NCI-H82 (cell line): ENCODE measurements at regions not wholly inside any gene's neighbourhood (a gene's known extent, or its start where the extent isn't known, plus 50 kb on each side); places are given as distances from the start of the nearest gene placed in this dataset.

Source experiments
- DNase-seq: peaks from one replicate; lab custom pipeline; 2025; lab: John Stamatoyannopoulos, UW

DNA sequence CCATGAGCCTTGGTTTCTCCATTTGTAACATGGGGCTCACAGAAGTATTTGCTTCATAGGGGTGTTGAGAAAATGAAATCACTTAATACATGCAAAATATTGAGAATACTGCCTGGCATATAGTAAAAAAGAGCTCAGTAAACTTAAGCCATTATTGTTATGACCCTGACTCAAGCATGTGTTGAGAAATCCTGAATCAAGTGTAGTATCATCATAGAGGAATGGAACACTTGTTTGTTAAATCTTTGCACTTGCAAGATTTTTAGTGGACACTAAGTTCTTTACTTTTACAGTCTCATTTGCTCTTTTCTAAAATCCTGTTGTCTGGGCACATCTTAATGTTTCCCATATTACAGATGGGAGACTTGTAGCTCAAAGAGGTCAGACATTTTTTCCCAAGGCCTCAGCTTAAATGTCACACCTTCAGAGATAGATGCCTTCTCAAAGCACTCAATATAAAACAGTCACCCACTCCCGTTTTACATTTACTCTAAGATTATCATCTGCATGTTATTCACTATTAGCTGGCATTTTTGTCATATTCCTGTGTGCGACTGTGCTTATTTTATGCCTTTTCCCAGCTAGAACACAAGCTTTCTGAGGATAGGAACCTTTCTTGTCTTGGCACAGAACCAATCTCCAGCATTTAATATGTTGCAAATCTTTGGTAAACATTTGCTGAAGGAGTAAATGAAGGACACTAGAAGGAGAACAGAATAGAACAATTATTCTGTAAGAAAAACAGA is 250.0 kb upstream of the TNC start:
- no peak for DNase-seq

DNA sequence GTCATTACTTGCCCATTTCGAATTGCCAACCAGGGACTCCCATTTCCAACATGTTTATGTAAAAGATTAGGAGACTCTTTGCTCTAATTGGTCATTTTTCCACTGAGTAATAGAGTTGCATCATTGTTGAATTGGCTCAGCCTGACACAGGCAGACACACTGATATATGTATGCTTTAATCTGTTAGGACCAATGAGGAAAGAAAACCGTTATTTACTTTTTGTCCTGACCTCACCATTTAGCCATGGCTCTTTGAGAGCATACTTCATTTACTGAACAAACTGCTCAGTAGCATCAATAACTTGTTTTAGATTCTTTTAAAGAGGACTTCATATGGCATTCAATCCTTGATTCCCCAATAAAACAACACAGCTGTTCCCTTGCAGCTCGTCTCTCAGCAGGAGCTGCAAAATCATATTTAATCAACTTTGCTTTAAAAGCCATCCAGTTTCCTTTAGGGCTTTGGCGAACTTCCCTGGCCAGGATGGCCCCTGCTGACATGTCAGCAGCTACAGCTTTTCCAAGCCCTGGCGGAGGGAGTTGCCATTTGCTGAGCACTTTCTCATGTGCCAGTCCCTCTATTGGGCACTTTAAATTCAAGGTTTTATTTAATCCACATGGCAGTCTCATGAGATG is 251.5 kb upstream of the TNC start:
- no peak for DNase-seq

DNA sequence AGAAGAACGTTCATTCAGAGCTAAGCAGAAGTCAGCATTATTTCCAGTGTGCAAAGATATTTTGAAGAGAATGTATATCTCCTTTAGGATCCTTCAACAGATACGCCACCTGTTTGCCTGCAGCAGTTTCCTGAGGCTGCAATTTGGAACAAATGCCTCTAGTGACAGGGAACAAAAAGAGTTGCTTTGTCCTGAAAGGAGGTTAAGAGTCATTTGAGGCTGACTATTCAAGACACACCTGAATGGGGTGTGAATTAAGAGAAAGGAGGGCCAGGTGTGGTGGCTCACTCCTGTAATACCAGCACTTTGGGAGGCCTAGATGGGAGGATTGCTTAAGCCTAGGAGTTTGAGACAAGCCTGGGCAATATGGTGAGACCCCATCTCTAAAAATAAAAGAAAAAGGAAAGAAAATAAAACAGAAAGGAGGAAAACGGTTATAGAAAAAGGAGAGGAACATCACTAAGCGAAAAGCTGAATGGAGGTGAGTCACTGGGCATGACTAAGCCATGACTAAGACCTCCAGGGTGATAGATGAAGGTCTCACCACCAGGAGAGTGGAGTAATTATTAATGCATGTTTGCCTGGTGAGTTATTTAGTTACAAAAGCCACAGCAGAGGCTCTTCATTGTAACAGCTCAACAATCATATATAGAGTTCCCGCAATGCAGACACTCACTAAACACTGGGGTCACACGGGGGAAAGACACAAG is 255.2 kb upstream of the TNC start:
- no peak for DNase-seq

DNA sequence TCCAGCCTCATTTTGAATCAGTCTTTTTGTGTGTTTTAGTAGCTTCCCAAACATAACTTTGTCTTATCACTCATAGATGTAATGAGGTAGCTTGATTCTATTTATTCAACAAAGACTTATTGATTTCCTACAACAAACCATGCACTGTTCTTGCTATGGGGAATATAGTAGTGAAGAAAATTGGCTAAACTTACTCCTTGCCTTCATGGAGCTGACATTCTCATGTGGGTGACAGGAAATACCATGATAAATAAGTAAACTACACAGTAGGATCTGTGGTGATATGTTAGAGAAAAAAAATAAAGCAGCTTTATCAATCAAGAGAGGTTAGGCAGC is 255.7 kb upstream of the TNC start:
- DNase-seq = no peak

DNA sequence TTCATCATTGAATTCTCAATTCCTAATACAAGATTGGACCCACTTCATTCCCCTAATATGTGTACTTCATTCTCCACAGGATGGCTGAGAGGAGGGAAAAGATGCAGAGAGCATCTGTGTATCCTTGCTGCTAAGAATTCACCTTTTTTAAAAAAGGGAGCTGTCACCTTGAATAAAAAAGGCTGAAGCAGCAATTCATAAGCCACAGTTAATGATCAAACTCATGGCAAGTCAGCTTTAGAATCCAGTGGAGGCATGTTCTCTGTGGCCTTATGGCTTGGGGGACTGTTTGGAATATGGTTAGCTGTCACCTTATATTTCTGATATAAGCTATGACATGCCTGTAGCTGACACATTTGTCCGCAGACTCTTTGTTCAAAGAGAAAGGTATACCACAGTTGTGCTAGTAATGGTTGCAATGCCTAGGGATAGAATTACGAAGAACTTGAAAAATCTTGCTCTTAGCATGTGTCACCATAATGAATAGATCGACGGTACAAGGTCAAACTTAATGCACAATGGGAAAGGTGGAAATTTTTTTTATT is 256.8 kb upstream of the TNC start:
- DNase-seq = no peak

DNA sequence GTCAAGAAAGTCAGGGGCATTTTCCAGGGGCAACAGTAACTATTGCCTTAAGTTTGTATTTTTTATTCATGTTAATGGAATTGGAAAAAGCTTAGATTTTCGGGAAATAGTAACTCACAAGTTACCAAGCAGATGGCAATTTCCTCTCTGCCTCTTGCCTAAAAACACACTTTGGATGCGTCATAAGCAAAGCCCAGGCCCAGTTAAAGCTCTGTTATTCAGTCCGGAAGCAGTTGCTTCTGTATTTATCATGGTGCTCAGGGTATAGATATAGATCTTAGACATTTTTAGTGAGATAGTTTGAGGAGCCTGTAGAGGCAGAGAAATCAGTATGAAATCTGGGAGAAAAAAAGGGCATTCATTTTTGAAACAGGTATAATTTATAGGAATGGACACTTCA is 260.3 kb upstream of the TNC start:
- DNase-seq = no peak

DNA sequence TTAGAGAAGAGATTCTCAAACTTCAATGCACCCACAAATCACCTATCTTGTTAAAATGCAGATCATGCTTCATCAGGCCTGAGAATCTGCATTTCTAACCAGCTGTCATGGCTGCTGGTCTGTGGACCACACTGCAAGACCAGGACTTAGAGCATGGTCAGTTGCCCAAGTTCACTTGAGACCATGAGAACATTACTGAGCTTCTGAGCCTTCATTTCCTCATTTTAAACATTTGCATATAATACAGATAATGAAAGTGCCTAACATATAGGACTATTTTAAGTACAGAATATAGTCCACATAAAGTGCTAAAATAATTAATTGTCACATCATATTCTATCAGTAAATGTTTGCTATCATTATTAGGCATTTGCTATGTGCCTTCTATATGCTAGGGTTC is 260.8 kb upstream of the TNC start:
- DNase-seq = no peak

DNA sequence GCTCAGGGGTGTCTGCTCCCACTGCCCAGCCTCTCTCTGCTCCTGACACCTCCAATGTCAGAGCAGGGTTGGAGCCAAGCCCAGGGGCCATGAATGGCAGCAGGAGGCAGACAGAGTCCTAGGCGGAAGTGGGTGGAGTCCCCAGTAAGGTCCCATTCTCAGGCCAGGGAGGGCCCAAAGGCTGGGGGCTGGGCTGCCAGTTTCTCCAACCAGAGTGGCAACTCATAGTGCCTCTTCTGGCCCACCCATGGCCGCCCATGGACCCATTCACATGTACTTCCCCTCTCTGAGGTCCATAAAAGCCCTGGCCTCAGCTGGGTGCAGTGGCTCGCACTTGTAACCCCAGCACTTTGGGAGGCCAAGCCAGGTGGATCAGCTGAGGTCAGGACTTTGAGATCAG is 261.8 kb upstream of the TNC start:
- no peak for DNase-seq

DNA sequence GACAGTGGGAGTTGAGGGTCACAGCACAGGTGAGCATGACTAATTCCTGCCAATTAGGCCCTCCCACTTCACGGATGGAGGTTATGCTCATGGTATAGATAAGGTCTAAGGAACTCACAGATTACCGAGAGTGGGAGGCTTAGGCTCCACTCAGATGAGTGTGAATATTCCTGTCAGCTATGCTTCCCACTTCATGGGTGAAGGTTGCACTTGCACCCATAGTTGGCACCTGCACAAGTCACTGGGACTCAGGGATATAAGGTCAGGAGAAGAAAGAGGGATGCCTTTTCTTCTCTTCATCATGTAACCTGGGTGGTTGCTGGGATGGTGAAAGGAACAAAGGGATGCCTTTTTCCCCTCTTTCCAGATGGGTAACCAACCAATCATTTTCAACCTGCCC is 264.9 kb upstream of the TNC start:
- no peak for DNase-seq

DNA sequence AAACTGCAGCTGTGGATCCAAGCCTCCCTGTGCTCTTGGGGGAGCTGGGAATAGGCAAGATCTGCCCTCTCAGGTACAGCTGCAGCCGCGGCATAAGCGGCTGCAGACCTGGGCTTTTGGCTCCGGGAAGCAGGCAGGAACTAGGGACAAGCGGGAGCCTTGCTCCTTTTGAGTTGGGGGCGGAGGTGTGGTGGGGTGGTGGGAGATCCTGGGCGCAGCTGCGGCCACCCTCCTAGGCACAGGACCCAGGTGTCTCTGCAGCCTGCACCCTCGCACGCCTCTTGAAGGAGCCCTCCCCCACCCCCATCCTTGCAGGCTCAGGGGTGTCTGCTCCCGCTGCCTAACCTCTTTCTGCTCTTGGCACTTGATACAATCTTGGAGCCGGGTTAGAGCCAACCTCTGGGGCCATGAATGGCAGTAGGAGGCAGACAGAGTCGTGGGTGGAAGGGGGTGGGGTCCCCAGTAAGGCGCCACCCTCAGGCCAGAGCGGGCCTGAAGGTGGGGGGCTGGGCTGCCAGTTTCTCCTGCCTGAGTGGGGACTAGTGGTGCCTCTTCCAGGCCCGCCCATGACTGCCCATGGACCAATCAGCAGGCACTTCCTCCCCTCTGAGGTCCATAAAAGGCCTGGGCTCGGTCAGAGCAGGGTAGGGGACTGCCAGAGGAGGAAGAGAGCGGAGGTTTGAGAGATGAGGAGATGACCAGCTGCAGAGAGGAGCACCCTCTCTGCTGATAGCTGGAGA is 267.6 kb upstream of the TNC start:
- no peak for DNase-seq

DNA sequence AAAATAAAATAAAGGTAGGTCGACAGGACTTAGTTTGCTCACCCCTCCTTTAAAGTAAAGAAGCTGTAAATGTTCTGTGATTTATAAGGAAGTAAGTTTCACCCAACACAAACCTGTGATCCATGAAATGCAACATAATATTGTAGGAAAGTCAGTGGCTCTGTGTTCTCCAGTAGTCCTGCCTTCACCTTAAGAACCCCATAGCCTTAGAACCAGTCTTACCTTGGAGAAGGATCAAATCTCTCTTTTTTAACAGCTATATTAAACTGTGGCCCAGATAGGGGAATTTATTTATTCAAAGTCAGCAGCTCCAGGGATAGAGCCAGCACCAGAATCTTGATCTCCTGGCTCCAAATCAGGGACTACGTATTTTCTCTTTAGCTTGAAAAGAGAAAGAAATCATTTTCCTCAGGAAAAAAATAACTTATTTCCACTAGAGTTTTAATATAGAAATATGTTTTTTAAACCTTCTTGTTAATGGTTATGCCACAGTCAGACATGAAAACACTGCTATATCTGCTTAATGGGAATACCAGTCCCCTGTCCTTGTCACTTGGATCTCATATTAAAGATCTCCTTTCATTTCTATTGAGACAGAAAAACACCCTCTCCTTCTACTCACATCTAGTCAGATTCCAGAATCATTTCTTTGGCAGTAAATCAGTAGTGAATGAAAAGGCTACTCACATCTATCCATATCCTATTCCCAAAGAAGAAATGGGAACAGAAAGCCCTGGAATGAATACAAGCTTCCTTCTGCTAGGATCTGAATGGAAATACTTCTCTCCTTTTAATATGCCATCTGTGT is 269.2 kb upstream of the TNC start:
- no peak for DNase-seq

DNA sequence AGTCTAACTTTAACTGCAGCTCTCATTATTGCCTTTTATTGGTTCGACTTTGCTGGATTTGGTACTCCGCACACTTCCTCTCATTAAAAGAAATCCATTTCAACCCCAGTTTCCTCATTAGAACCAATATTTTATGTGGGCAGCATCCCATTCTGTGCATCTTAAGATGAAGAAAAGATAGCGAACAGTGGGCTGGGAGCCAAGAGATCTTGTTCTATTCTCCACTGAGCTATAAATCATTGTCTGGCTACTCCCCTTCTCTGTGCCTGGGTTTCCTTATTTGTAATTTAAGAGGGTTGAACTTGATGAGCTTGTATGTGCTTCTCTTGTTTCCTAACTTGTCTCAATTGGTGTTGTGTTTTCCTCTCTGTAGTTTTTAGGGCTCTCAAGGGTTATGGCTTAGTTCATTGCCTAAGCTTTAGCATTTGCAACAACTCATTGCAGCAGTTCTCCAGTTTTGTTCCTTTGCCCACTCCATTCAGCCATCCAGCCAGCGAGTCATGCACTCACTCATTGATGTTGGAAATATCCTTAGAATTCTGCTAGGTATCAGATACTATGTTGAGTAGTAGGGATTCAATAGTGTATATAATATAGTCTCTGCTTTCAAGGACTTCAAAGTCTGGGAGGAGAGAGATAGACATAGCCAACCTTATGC is 273.3 kb upstream of the TNC start:
- no peak for DNase-seq

DNA sequence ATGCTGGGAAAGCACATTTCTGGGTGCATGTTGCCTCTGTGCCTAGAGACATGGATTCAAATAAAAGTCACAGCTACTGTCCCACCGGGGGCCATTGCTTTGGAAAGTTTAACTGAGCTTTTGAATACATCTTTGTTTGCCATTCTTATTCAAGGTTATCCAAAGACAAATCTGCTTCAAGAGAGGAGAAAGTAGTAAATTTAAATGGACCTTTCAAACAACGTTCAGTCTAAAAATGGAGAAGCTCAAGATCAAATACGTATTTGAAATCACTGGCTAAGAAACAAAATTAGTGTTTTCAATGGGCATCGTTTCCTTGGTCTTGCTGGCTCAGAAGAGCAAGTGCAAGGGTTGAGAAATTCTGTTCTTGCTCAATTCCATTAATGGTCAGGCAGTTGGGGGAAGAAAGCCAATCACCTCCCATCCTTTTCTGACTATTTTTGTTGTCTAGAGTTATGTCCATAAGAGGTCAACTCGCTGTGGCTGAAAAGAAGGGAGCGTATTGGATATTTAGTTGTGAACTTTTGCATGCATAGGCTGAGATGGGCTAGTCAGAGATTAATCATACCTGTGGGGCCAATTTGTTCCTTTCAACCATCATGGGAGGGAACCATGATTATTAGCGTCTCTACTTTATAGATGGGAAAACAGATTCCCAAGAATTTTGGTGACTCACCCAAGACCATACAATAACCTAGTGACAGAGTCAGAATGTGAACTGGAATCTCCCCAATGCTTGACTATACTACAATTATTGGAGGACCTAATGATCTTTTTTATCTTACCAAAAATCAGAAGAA is 276.2 kb upstream of the TNC start:
- DNase-seq = no peak

DNA sequence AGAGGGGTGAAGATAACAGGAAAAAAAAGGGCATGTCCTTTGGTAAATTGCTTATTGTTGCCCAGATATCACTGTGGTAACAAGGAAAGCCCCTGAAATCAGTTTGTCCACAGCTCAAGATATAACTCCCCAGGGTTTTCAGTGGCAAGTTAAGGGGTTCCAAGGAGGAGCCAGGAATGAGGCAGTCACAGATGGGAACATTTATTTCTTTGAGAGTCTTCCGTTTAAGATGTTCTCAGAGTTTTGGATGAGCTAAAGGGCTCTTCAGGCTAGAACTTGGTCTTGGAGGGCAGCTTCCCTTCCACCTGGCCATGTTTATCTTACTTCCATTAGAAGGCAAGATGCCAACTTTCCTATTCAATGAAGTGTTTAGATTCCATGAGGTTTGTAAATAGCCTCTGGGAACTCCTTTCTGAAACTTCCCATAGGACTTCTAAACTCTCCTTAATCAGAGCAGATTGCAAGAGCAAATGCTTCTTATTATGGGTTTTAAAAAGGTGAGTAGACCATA is 277.6 kb upstream of the TNC start:
- no peak for DNase-seq

DNA sequence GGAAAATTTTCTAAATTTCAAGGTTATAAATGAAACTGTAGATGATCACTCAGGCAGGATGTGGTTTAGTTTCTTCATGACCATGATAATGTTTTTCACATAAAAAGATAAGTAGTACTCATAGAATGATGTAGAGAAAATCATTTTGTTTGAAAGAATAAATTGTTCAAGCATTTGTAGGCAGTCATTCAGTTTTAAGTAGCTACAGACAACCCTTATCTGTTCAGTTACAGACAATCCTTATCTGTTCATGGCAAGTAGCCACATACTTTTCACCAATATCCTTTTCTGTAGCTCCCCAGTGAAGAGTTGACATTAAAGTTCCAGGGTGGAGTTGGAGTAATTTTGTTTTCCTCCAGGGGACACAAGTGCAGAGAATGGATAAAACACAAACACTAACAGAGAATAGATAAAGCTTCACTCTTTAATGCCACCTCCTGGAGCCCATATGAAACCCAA is 278.1 kb upstream of the TNC start:
- DNase-seq = no peak

DNA sequence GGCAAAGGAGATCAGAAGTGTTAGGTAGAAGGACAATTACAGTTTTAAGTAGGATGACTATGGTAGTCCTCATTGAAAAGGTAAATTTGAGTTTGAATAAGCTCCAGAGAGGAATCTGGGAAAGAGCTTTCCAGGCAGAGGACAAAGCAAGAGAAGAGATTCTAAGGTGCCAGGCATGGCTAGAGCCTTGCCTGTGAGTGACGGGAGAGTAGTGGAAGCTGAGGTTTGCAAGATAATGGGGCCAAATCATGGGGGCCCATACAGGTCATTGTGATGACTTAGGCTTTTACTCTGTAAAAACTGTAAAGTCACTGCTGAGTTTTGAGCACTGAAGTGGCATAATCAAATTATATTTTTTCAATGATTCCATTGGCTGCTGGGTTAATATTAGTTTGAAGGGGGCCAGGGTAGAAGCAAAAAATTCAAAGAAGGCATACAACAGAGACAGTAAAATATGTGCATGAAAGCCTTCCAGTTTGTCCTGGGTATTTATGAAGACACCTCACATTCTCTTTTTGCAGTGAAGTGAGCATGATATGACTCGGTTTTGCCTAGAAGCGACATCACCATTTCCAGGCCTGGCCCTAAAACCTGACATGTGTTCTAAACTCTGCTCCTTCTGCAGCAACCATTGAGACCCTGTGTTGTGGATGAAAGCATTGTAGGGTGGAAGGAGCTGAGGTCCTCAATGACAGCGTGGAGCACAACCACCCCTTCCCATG is 279.8 kb upstream of the TNC start:
- no peak for DNase-seq

DNA sequence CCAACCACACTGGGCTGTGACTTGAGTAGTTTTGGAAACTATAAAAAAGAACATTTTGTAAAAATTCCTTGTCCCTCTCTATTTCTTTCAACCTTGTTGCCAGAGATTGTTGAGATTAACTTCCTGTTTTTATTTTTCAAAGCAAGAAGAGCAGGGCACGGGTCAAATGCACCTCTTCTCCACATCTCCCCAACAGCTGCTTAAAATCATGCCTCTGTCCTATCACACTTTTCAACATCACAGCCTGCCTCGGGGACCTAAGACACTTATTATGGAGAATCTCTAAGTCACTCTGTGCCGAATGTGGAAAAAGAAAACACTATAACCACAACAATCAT is 280.3 kb upstream of the TNC start:
- no peak for DNase-seq

DNA sequence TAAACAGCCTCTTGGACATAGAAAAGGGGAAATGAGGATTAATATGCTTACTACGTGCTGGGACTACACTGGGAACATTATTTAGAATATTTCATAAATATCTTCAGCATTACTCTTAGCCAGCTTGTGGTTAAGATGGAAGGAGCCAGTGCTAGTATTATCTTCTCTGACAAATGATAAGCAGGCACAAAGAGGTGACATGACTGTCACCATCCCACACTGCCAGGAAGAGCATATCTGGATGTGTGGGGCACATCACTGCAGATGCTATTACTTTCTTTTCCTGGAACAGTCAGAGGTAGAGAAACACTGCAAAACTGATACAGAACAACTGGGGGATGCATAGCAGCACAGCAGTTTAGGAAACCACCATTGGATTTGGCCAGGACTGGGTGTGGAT is 281.0 kb upstream of the TNC start:
- DNase-seq = no peak

DNA sequence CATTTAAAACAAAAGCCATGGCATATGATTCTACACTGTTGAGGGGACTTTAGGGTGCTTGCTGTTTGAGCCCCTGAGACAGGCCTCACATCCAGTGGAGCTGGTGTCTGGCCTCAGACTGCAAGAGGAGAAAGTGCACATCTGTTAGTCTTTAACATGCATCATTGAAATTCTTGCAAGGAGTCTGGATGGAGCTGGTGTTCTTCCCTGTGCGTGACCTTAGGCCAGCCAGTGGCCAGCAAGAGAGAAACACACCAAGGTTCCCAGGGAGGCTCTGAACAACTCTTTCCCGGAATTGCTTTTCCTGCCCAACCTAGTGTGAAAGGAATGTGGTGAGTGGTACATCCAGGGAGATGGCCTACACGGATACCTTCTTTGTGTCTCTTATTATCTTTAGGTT is 282.8 kb upstream of the TNC start:
- no peak for DNase-seq
